ENCODE measurements at regions not wholly inside any gene's neighbourhood (a gene's known extent, or its start where the extent isn't known, plus 50 kb on each side); places are given as distances from the start of the nearest gene placed in this dataset.

- TF ChIP-seq JUN (IDR thresholded peaks at IDR 0.05; ENCODE audit: low read depth, low read length) (no peak), CTCF (IDR thresholded peaks at IDR 0.05; ENCODE audit: control extremely low read depth in 1 of 3, insufficient read depth in 1 of 3, low read depth in 1 of 3, low read length in 3 of 3) (no peak), TBP (IDR thresholded peaks at IDR 0.05; ENCODE audit: low read depth, low read length) (no peak)
Measured at GRCh38 chrX:98605941-98606340, 1722.2 kb downstream of the RPA4 start.
